ENCODE measurements at regions not wholly inside any gene's neighbourhood (a gene's known extent, or its start where the extent isn't known, plus 50 kb on each side); places are given as distances from the start of the nearest gene placed in this dataset.

GRCh38 chrX:42930071-42930470, 152.1 kb upstream of the PPP1R2C start:
- H3K4me3 ChIP-seq (ENCODE audit: low read depth, low read length): no peak overlapping the region
- TF ChIP-seq CTCF (IDR thresholded peaks at IDR 0.05; ENCODE audit: low read depth, low read length): no peak

GRCh38 chrX:42930951-42931350, 153.0 kb upstream of the PPP1R2C start:
- no peak overlapping the region for H3K4me3 ChIP-seq (ENCODE audit: low read depth, low read length)
- TF ChIP-seq CTCF (IDR thresholded peaks at IDR 0.05; ENCODE audit: low read depth, low read length): no peak

GRCh38 chrX:42933187-42933586, 155.2 kb upstream of the PPP1R2C start:
- H3K4me3 ChIP-seq (ENCODE audit: low read depth, low read length): no peak overlapping the region
- TF ChIP-seq CTCF (IDR thresholded peaks at IDR 0.05; ENCODE audit: low read depth, low read length): no peak

GRCh38 chrX:42934020-42934726, 156.2 kb upstream of the PPP1R2C start:
- H3K4me3 ChIP-seq (ENCODE audit: low read depth, low read length): no peak overlapping the region
- TF ChIP-seq CTCF (IDR thresholded peaks at IDR 0.05; ENCODE audit: low read depth, low read length): no peak

GRCh38 chrX:42941671-42942070, 163.7 kb upstream of the PPP1R2C start:
- H3K4me3 ChIP-seq (ENCODE audit: low read depth, low read length): no peak overlapping the region
- TF ChIP-seq CTCF (IDR thresholded peaks at IDR 0.05; ENCODE audit: low read depth, low read length): no peak

- H3K4me3 ChIP-seq (ENCODE audit: low read depth, low read length): no peak overlapping the region
- no peak for TF ChIP-seq CTCF (IDR thresholded peaks at IDR 0.05; ENCODE audit: low read depth, low read length)
Observed at GRCh38 chrX:42943051-42943974, 165.3 kb upstream of the PPP1R2C start.

Data from WI38 (cell line).